CD14-positive monocyte (primary cell): ENCODE measurements at regions not wholly inside any gene's neighbourhood (a gene's known extent, or its start where the extent isn't known, plus 50 kb on each side); places are given as distances from the start of the nearest gene placed in this dataset.

Experiments
- DNase-seq, 3 donors: peaks; one replicate each; pipeline ENCODE4 v3.0.0-alpha.2; 2011 to 2022
- H2AFZ ChIP-seq: 2 replicates; pipeline ENCODE4 v1.6.0; 2012; ENCODE audit warnings: mild to moderate bottlenecking, low read depth, low read length, inconsistent platforms; ENCODE audit not compliant: insufficient read depth, poor library complexity, severe bottlenecking
- H3K27ac ChIP-seq, 2 donors: 1 replicate in 1 of 2; 2 replicates in 1 of 2; pipeline ENCODE4 v1.5.1; 2012 to 2013; ENCODE audit warnings: low read length in 2 of 2, control low read depth in 1 of 2, inconsistent platforms in 1 of 2, low read depth in 1 of 2, mild to moderate bottlenecking in 1 of 2
- H3K27me3 ChIP-seq, 2 donors: one replicate each; pipeline versions ENCODE4 v1.6.0 to v1.6.1; 2011 to 2013; ENCODE audit warnings: low read length in 2 of 2; ENCODE audit not compliant: control insufficient read depth in 2 of 2, insufficient read depth in 2 of 2
- H3K36me3 ChIP-seq, 2 donors: replicated peaks in 1 of 2; 1 replicate in 1 of 2; 2 replicates in 1 of 2; pipeline versions ENCODE4 v1.5.1 to v1.6.1; 2012 to 2013; ENCODE audit warnings: low read length in 2 of 2, control low read depth in 1 of 2, inconsistent platforms in 1 of 2, mild to moderate bottlenecking in 1 of 2; ENCODE audit not compliant: insufficient read depth in 2 of 2, control insufficient read depth in 1 of 2
- H3K4me1 ChIP-seq, 2 donors: 1 replicate in 1 of 2; 2 replicates in 1 of 2; pipeline versions ENCODE4 v1.5.1 to v1.6.1; 2012 to 2013; ENCODE audit warnings: low read length in 2 of 2, control low read depth in 1 of 2, inconsistent platforms in 1 of 2, mild to moderate bottlenecking in 1 of 2, moderate library complexity in 1 of 2; ENCODE audit not compliant: insufficient read depth in 2 of 2, control insufficient read depth in 1 of 2
- H3K4me2 ChIP-seq: replicated peaks from 2 replicates; pipeline ENCODE3; 2012; ENCODE audit warnings: low read length, moderate library complexity, mild to moderate bottlenecking; ENCODE audit not compliant: poor library complexity, severe bottlenecking; ENCODE audit errors: extremely low read depth
- H3K4me3 ChIP-seq, 3 experiments: fragments of 200-600 bp in 1 of 3; sonication (generic) in 1 of 3; replicated peaks in 1 of 3; 1 replicate in 2 of 3; 2 replicates in 1 of 3; pipeline ENCODE4 v1.5.1; 2011 to 2013; ENCODE audit warnings: low read length in 3 of 3, mild to moderate bottlenecking in 3 of 3, control low read depth in 2 of 3, low read depth in 2 of 3, inconsistent platforms in 1 of 3, moderate library complexity in 1 of 3
- H3K79me2 ChIP-seq: 2 replicates; pipeline ENCODE4 v1.6.0; 2012; ENCODE audit warnings: mild to moderate bottlenecking, control low read depth, inconsistent platforms, low read length, moderate library complexity; ENCODE audit not compliant: insufficient read depth
- H3K9ac ChIP-seq: 2 replicates; pipeline ENCODE4 v1.6.0; 2017; ENCODE audit warnings: low read length, mild to moderate bottlenecking; ENCODE audit not compliant: insufficient read depth, poor library complexity, severe bottlenecking
- H3K9me3 ChIP-seq, 2 donors: replicated peaks in 1 of 2; 1 replicate in 1 of 2; 2 replicates in 1 of 2; pipeline versions ENCODE4 v1.5.1 to v1.6.1; 2012 to 2013; ENCODE audit warnings: low read length in 2 of 2, control low read depth in 1 of 2; ENCODE audit not compliant: control insufficient read depth in 1 of 2, insufficient read depth in 1 of 2
- H4K20me1 ChIP-seq: 2 replicates; pipeline ENCODE4 v1.6.0; 2012; ENCODE audit warnings: mild to moderate bottlenecking, low read length, control low read depth, moderate library complexity; ENCODE audit not compliant: insufficient read depth
- H3K27ac Mint-ChIP-seq, 7 donors: one replicate each; pipeline ENCODE4 v1.8.0; 2020; ENCODE audit warnings: mild to moderate bottlenecking in 7 of 7, mixed read lengths in 7 of 7, moderate library complexity in 6 of 7, inconsistent platforms in 2 of 7
- H3K27me3 Mint-ChIP-seq, 3 donors: one replicate each; pipeline ENCODE4 v1.8.0; 2021 to 2022; ENCODE audit warnings: low read depth in 3 of 3, mild to moderate bottlenecking in 3 of 3, mixed read lengths in 3 of 3, moderate library complexity in 3 of 3, inconsistent platforms in 1 of 3
- H3K36me3 Mint-ChIP-seq, 2 donors: one replicate each; pipeline ENCODE4 v1.8.0; 2020; ENCODE audit warnings: mixed read lengths in 2 of 2, inconsistent platforms in 1 of 2, mild to moderate bottlenecking in 1 of 2
- H3K4me1 Mint-ChIP-seq: one replicate; pipeline ENCODE4 v1.8.0; 2020; ENCODE audit warnings: mild to moderate bottlenecking, mixed read lengths
- H3K4me3 Mint-ChIP-seq, 2 donors: one replicate each; pipeline ENCODE4 v1.8.0; 2020; ENCODE audit warnings: mild to moderate bottlenecking in 2 of 2, mixed read lengths in 2 of 2, moderate library complexity in 1 of 2
- H3K9me3 Mint-ChIP-seq, 7 donors: one replicate each; pipeline ENCODE4 v1.8.0; 2020 to 2022; ENCODE audit warnings: mixed read lengths in 7 of 7, mild to moderate bottlenecking in 6 of 7, moderate library complexity in 6 of 7, inconsistent platforms in 2 of 7
- WGBS: methylation state at CpG from one replicate; pipeline ENCODE4 v1.1.5; 2013; ENCODE audit warnings: missing lambda C conversion rate; ENCODE audit not compliant: insufficient coverage; 5-methylcytosine and 5-hydroxymethylcytosine counted together
- intact Hi-C, 2 donors: fragments of 100-400 bp; cut with micrococcal nuclease; formaldehyde crosslinking; loops; one replicate each; pipeline versions ENCODE4 v1.15.0 to v1.15.1; 2023
- TF ChIP-seq, protein P1 (sequence below): fragments of 200-600 bp; IDR thresholded peaks from one replicate; pipeline ENCODE4 v1.8.0; 2022; ENCODE audit warnings: antibody characterized with exemption, mild to moderate bottlenecking

DNA sequence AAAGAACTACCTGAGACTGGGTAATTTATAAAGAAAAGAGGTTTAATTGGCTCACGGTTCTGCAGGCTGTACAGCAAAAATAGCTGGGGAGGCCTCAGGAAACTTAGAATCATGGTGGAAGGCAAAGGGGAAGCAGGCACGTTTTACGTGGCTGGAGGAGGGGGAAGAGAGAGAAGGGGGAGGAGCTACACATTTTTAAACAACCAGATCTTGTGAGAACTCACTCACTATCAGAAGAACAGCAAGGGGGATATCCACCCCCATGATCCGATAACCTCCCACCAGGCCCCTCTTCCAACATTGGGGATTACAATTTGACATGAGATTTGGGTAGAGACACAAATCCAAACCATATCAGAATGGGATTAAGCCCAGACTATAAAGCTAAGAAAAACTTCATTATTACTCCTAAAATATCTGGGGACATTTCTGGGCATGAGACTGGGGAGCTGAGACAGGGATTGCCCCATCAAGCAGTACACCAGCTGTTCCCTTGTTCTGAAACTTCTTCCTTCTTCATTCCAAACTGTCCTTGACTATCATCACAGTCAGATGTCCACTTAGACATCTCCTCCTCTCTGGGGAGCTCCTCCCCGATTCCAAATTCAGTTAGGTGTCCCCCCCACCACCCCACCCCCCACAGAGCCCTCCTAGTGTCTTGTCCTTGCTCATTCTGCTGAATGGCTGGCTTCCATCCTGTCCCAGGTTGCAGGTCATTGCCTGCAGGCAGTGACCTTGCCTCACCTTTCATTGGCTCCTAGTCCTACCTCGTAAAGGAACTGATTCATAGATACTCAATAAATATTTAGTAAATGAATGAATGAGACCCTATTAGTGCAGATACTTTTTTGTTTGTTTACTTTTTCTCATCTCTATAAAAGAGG lies 132.6 kb downstream of the EVX1 start:
- TF ChIP-seq, protein P1, sequence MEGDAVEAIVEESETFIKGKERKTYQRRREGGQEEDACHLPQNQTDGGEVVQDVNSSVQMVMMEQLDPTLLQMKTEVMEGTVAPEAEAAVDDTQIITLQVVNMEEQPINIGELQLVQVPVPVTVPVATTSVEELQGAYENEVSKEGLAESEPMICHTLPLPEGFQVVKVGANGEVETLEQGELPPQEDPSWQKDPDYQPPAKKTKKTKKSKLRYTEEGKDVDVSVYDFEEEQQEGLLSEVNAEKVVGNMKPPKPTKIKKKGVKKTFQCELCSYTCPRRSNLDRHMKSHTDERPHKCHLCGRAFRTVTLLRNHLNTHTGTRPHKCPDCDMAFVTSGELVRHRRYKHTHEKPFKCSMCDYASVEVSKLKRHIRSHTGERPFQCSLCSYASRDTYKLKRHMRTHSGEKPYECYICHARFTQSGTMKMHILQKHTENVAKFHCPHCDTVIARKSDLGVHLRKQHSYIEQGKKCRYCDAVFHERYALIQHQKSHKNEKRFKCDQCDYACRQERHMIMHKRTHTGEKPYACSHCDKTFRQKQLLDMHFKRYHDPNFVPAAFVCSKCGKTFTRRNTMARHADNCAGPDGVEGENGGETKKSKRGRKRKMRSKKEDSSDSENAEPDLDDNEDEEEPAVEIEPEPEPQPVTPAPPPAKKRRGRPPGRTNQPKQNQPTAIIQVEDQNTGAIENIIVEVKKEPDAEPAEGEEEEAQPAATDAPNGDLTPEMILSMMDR: no peak
- Histone ChIP-seq H3K27ac (no peak overlapping the region), H2AFZ (no peak overlapping the region), H3K4me3 (no peak overlapping the region), H3K4me1 (peaks cover 5 to 14% of the 10 kb centered on the region in 2 donors), H3K36me3 (no peaks in the 10 kb centered on the region), H4K20me1 (no peaks in the 10 kb centered on the region), H3K9me3 (no peaks in the 10 kb centered on the region), H3K9ac (no peak overlapping the region), H3K27me3 (no peaks in the 10 kb centered on the region), H3K79me2 (no peaks in the 10 kb centered on the region), H3K4me2 (no peak overlapping the region)
- DNase-seq: no peak
- peaks cover 0 to 6% (median 0%) of the 10 kb centered on the region in 7 donors for H3K9me3 Mint-ChIP-seq
- H3K4me3 Mint-ChIP-seq: no peak overlapping the region
- H3K4me1 Mint-ChIP-seq: peaks cover 11% of the 10 kb centered on the region
- whole genome bisulfite sequencing: 60% methylated on average over 2 of the region's 6 CpGs
- H3K27me3 Mint-ChIP-seq: peaks cover 2 to 12% (median 9%) of the 10 kb centered on the region in 3 donors
- peak overlapping the region in 2 of 7 donors; percentile 16 to 33 for H3K27ac Mint-ChIP-seq
- intact Hi-C loops: loop anchor here in 1 of 2 donors (10.0 kb wide), 1 partner anchor 50 kb away; no protein-coding TSS in a partner anchor
- H3K36me3 Mint-ChIP-seq: no peaks in the 10 kb centered on the region

DNA sequence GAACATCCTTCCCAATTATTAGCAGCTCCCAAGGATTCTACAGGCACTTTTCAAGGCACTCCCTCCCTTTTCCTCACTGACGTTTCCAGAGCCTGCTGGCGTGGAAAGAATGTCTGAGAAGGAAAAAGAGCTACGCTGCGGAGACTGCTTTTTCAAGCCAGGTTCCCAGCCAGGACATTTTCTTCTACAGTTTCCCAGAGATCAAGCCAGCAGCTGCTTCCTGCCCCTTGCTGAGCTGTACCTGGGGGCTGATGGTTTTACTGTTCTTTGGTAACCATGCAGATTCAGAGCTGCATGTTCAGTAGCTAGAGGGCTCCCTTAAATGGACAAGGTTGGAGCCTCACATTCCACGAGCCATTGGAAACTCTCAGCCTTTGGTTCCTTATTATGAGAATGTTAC lies 133.4 kb downstream of the EVX1 start:
- WGBS: 91% methylated on average over 1 of the region's 5 CpGs
- H3K27ac Mint-ChIP-seq: no peak overlapping the region

More for the DNA sequence above, 133.4 kb downstream of the EVX1 start:
- no peaks in the 10 kb centered on the region for H4K20me1 ChIP-seq
- H3K4me1 ChIP-seq: peaks cover 5 to 14% of the 10 kb centered on the region in 2 donors
- no peaks in the 10 kb centered on the region for H3K36me3 ChIP-seq
- no peaks in the 10 kb centered on the region for H3K79me2 ChIP-seq
- Mint-ChIP-seq H3K4me3 (no peak overlapping the region), H3K4me1 (peaks cover 11% of the 10 kb centered on the region), H3K9me3 (peaks cover 0 to 6% (median 0%) of the 10 kb centered on the region in 7 donors), H3K27me3 (peaks cover 2 to 14% (median 14%) of the 10 kb centered on the region in 3 donors), H3K36me3 (no peaks in the 10 kb centered on the region)
- no peak overlapping the region for H3K4me2 ChIP-seq
- H3K27me3 ChIP-seq: no peaks in the 10 kb centered on the region
- no peak overlapping the region for H3K4me3 ChIP-seq
- H3K27ac ChIP-seq: no peak overlapping the region
- no peaks in the 10 kb centered on the region for H3K9me3 ChIP-seq
- DNase-seq: no peak
- TF ChIP-seq, protein P1: no peak
- H3K9ac ChIP-seq: no peak overlapping the region
- intact Hi-C loops: loop anchor here in 1 of 2 donors (10.0 kb wide), 1 partner anchor 51 kb away; no protein-coding TSS in a partner anchor
- H2AFZ ChIP-seq: no peak overlapping the region
